ENCODE measurements at regions not wholly inside any gene's neighbourhood (a gene's known extent, or its start where the extent isn't known, plus 50 kb on each side); places are given as distances from the start of the nearest gene placed in this dataset.

GRCh38 chr6:115396112-115396906 is 664.4 kb downstream of the FRK start:
- Histone ChIP-seq H3K36me3 (no peaks in the 10 kb centered on the region), H3K4me1 (no peaks in the 10 kb centered on the region), H3K4me3 (ENCODE audit: low read depth, low read length) (no peak overlapping the region), H3K27me3 (no peaks in the 10 kb centered on the region), H3K9me3 (0 out of 2 replicates have a peak, but pooled peaks cover 3% of the 10 kb centered on the region)
- DNase-seq = no peak
- TF ChIP-seq CTCF (IDR thresholded peaks at IDR 0.05; ENCODE audit: low read depth, low read length) = no peak

GRCh38 chr6:115393821-115394220 is 666.9 kb downstream of the FRK start:
- Histone ChIP-seq H3K4me1 (no peaks in the 10 kb centered on the region), H3K9me3 (peaks cover 3% of the 10 kb centered on the region; the same call in 1 of the 2 replicates), H3K4me3 (ENCODE audit: low read depth, low read length) (no peak overlapping the region), H3K27me3 (no peaks in the 10 kb centered on the region), H3K36me3 (no peaks in the 10 kb centered on the region)
- DNase-seq = no peak
- no peak for TF ChIP-seq CTCF (IDR thresholded peaks at IDR 0.05; ENCODE audit: low read depth, low read length)

GRCh38 chr6:115370202-115370601 is 690.5 kb downstream of the FRK start:
- no peaks in the 10 kb centered on the region for H3K4me1 ChIP-seq
- TF ChIP-seq CTCF (IDR thresholded peaks at IDR 0.05; ENCODE audit: low read depth, low read length) = no peak
- no peak overlapping the region for H3K4me3 ChIP-seq (ENCODE audit: low read depth, low read length)
- H3K27me3 ChIP-seq = no peaks in the 10 kb centered on the region
- H3K9me3 ChIP-seq = peaks cover 3% of the 10 kb centered on the region; the same call in 1 of the 2 replicates
- H3K36me3 ChIP-seq = no peaks in the 10 kb centered on the region
- DNase-seq = no peak

- H3K4me3 ChIP-seq (ENCODE audit: low read depth, low read length) = no peak overlapping the region
- H3K9me3 ChIP-seq = peaks cover 3% of the 10 kb centered on the region; the same call in 1 of the 2 replicates
- peaks cover 8% of the 10 kb centered on the region for H3K4me1 ChIP-seq
- H3K36me3 ChIP-seq = no peaks in the 10 kb centered on the region
- no peak for TF ChIP-seq CTCF (IDR thresholded peaks at IDR 0.05; ENCODE audit: low read depth, low read length)
- no peaks in the 10 kb centered on the region for H3K27me3 ChIP-seq
- no peak for DNase-seq
Measured at GRCh38 chr6:115365783-115366182, 694.9 kb downstream of the FRK start.

- TF ChIP-seq CTCF (IDR thresholded peaks at IDR 0.05; ENCODE audit: low read depth, low read length) = no peak
- Histone ChIP-seq H3K27me3 (no peaks in the 10 kb centered on the region), H3K4me1 (peaks cover 8% of the 10 kb centered on the region), H3K4me3 (ENCODE audit: low read depth, low read length) (no peak overlapping the region), H3K36me3 (no peaks in the 10 kb centered on the region), H3K9me3 (peaks cover 3% of the 10 kb centered on the region; the same call in 1 of the 2 replicates)
- DNase-seq = no peak
Measured at GRCh38 chr6:115363379-115363778, 697.3 kb downstream of the FRK start.

- Histone ChIP-seq H3K36me3 (no peaks in the 10 kb centered on the region), H3K4me3 (ENCODE audit: low read depth, low read length) (no peak overlapping the region), H3K4me1 (peaks cover 8% of the 10 kb centered on the region), H3K9me3 (peaks cover 3% of the 10 kb centered on the region; the same call in 1 of the 2 replicates), H3K27me3 (no peaks in the 10 kb centered on the region)
- no peak for TF ChIP-seq CTCF (IDR thresholded peaks at IDR 0.05; ENCODE audit: low read depth, low read length)
- no peak for DNase-seq
Measured at GRCh38 chr6:115362234-115362633, 698.5 kb downstream of the FRK start.
